Activated naive CD4-positive, alpha-beta T cell treated with anti-CD3 and anti-CD28 coated beads, Interleukin-2, amount 50 U/mL, for 24 hours (primary cell): ENCODE measurements at regions not wholly inside any gene's neighbourhood (a gene's known extent, or its start where the extent isn't known, plus 50 kb on each side); places are given as distances from the start of the nearest gene placed in this dataset.

Experiments
- H3K27ac Mint-ChIP-seq: one replicate; pipeline ENCODE4 v1.8.0; 2021; ENCODE audit warnings: mild to moderate bottlenecking, mixed read lengths
- H3K27me3 Mint-ChIP-seq: one replicate; pipeline ENCODE4 v1.8.0; 2021; ENCODE audit warnings: mixed read lengths
- H3K36me3 Mint-ChIP-seq: one replicate; pipeline ENCODE4 v1.8.0; 2021; ENCODE audit warnings: mixed read lengths
- H3K4me1 Mint-ChIP-seq: one replicate; pipeline ENCODE4 v1.8.0; 2021; ENCODE audit warnings: mixed read lengths
- H3K4me3 Mint-ChIP-seq: one replicate; pipeline ENCODE4 v1.8.0; 2021; ENCODE audit warnings: mild to moderate bottlenecking, mixed read lengths
- H3K9me3 Mint-ChIP-seq: one replicate; pipeline ENCODE4 v1.8.0; 2021; ENCODE audit warnings: mixed read lengths

DNA sequence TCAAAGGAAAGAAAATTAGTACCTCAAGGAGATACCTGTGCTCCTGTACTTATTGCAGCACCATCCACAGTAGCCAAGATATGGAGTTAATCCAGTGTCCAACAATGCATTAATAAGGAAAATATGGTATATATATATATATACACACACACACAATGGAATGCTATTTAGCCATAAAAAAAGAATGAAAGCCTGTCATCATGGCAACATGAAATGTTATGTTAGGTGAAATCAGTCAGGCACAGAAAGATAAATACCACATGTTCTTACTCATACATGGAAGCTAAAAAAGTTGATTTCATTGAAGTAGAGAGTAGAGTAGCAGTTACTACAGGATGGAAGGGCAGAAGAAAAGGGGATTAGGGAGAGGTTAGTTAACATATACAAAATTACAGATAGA is 601.5 kb downstream of the ANXA1 start:
- no peaks in the 10 kb centered on the region for H3K36me3 Mint-ChIP-seq

DNA sequence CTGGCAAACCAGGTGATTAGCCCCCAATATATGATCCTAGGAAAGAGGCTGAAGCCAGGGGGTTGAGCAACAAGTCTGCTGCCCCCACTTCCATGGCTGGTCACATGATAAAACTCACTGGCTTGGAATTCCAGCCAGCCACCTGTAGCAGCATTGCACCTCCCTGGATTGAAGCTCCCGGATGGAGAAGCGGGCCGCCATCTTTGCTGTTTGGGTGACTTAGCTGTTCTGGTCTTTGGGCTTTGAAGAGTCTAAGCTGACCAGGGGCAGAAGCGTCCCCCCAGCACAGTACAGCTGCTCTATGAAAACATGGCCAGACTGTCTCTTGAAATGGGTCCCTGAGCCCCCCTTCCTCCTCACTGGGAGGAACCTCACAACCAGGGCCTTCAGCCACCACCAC is 610.2 kb downstream of the ANXA1 start:
- Mint-ChIP-seq H3K9me3 (peaks cover 18% of the 10 kb centered on the region), H3K27me3 (no peaks in the 10 kb centered on the region), H3K27ac (no peak overlapping the region), H3K36me3 (no peaks in the 10 kb centered on the region), H3K4me3 (no peak overlapping the region), H3K4me1 (no peaks in the 10 kb centered on the region)

More for the DNA sequence above, 601.5 kb downstream of the ANXA1 start:
- H3K27me3 Mint-ChIP-seq = no peaks in the 10 kb centered on the region
- H3K27ac Mint-ChIP-seq = no peak overlapping the region
- H3K4me3 Mint-ChIP-seq = no peak overlapping the region
- H3K9me3 Mint-ChIP-seq = peaks cover 5% of the 10 kb centered on the region
- H3K4me1 Mint-ChIP-seq = no peaks in the 10 kb centered on the region

DNA sequence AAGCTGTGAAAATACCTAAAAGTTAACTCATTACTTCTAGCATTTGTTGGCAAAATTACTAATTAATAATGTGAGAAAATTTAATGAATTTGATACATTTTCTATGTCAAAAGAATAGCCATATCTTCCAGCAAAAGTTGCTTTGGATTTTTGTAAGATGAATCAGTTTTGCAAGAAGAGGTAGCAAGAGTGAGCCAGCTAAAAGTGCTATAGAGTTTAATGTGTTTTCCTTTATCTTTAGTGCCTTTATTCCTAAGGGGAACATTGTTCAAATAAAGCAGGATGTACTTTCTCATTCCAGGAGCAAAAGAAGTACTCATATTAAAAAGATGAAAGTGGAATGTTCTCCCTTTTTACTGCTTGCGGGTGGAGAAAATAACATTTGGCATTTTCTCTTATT is 622.2 kb downstream of the ANXA1 start:
- Mint-ChIP-seq H3K27me3 (no peaks in the 10 kb centered on the region), H3K27ac (no peak overlapping the region), H3K4me3 (no peak overlapping the region), H3K36me3 (no peaks in the 10 kb centered on the region), H3K4me1 (no peaks in the 10 kb centered on the region), H3K9me3 (peaks cover 5% of the 10 kb centered on the region)

DNA sequence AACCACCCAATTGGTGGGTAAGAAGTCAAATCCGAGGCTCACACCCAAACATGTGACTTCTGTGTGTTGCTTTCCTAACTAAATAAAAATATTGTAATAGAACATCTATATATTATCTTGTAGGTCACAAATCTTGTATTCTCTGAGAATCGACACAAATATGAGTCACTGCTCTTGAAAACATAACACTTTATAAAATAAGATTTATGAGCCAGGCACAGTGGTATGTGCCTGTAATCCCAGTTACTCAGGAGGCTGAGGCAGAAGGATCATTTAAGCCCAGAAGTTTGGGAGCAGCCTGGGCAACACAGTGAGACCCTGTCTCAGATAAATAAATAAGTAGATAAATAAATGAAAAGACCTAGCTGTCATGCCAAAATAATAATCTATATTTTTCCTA is 624.1 kb downstream of the ANXA1 start:
- H3K27ac Mint-ChIP-seq = no peak overlapping the region
- H3K36me3 Mint-ChIP-seq = no peaks in the 10 kb centered on the region
- H3K9me3 Mint-ChIP-seq = peaks cover 2% of the 10 kb centered on the region

GRCh38 chr9:73780916-73781315 is 629.3 kb downstream of the ANXA1 start:
- no peak overlapping the region for H3K4me3 Mint-ChIP-seq
- H3K27me3 Mint-ChIP-seq = no peaks in the 10 kb centered on the region
- no peaks in the 10 kb centered on the region for H3K36me3 Mint-ChIP-seq
- H3K9me3 Mint-ChIP-seq = peaks cover 10% of the 10 kb centered on the region
- H3K27ac Mint-ChIP-seq = no peak overlapping the region
- no peaks in the 10 kb centered on the region for H3K4me1 Mint-ChIP-seq

More for the DNA sequence above, 624.1 kb downstream of the ANXA1 start:
- no peaks in the 10 kb centered on the region for H3K4me1 Mint-ChIP-seq
- H3K27me3 Mint-ChIP-seq = no peaks in the 10 kb centered on the region
- H3K4me3 Mint-ChIP-seq = no peak overlapping the region

DNA sequence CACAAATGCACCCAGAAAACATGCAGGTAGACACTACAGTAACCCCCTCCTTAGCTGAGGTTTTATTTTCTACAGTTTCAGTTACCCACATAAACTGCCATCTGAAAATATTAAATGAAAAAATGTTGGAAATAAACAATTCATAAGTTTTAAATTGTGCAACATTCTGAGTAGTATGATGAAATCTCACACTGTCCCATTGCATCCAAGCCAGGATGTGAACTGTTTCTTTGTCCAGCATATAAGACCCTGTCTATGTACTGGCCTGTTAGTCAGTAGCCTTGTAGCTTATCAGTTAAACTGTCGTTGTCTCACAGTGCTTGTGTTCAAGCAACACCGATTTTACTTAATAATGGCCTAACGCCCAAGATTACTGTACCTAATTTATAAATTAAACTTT is 630.5 kb downstream of the ANXA1 start:
- Mint-ChIP-seq H3K4me3 (no peak overlapping the region), H3K27me3 (no peaks in the 10 kb centered on the region), H3K36me3 (no peaks in the 10 kb centered on the region), H3K27ac (no peak overlapping the region), H3K4me1 (no peaks in the 10 kb centered on the region), H3K9me3 (peaks cover 14% of the 10 kb centered on the region)

DNA sequence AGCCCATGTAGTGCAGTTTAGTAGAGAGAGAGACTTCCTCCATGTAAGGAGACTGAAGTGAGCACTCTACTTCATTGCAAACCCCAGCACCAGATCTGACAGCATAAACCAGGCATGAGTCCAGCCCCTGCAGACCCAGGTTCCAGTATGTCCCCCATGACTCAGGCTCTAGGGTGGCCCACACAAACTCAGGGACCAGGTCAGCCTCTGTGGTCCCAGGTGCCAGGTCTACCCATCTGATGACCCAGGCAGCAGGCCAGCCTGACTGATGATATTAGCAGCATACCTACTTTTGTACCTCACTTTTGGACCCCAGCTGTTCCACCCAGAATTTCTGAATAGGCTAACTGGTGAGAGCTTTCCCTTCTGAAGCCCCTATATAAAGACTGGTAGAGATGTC is 647.8 kb downstream of the ANXA1 start:
- H3K27me3 Mint-ChIP-seq = no peaks in the 10 kb centered on the region

GRCh38 chr9:73805111-73805510 is 653.4 kb downstream of the ANXA1 start:
- Mint-ChIP-seq H3K36me3 (no peaks in the 10 kb centered on the region), H3K9me3 (peaks cover under 1% of the 10 kb centered on the region), H3K4me3 (no peak overlapping the region), H3K4me1 (no peaks in the 10 kb centered on the region), H3K27ac (no peak overlapping the region), H3K27me3 (no peaks in the 10 kb centered on the region)

More for the DNA sequence above, 647.8 kb downstream of the ANXA1 start:
- no peaks in the 10 kb centered on the region for H3K4me1 Mint-ChIP-seq
- no peaks in the 10 kb centered on the region for H3K36me3 Mint-ChIP-seq
- H3K4me3 Mint-ChIP-seq = no peak overlapping the region
- H3K27ac Mint-ChIP-seq = no peak overlapping the region
- H3K9me3 Mint-ChIP-seq = peaks cover 6% of the 10 kb centered on the region

GRCh38 chr9:73805853-73806458 is 654.3 kb downstream of the ANXA1 start:
- H3K27ac Mint-ChIP-seq = no peak overlapping the region
- no peaks in the 10 kb centered on the region for H3K4me1 Mint-ChIP-seq
- no peaks in the 10 kb centered on the region for H3K27me3 Mint-ChIP-seq
- H3K36me3 Mint-ChIP-seq = no peaks in the 10 kb centered on the region
- no peak overlapping the region for H3K4me3 Mint-ChIP-seq
- no peaks in the 10 kb centered on the region for H3K9me3 Mint-ChIP-seq

GRCh38 chr9:73806876-73807275 is 655.2 kb downstream of the ANXA1 start:
- Mint-ChIP-seq H3K36me3 (no peaks in the 10 kb centered on the region), H3K4me1 (no peaks in the 10 kb centered on the region), H3K9me3 (no peaks in the 10 kb centered on the region), H3K27ac (no peak overlapping the region), H3K4me3 (no peak overlapping the region), H3K27me3 (no peaks in the 10 kb centered on the region)

GRCh38 chr9:73807952-73808351 is 656.3 kb downstream of the ANXA1 start:
- Mint-ChIP-seq H3K27me3 (no peaks in the 10 kb centered on the region), H3K36me3 (no peaks in the 10 kb centered on the region), H3K9me3 (no peaks in the 10 kb centered on the region), H3K27ac (no peak overlapping the region), H3K4me3 (no peak overlapping the region), H3K4me1 (no peaks in the 10 kb centered on the region)

- Mint-ChIP-seq H3K4me3 (no peak overlapping the region), H3K27me3 (no peaks in the 10 kb centered on the region), H3K27ac (no peak overlapping the region), H3K4me1 (no peaks in the 10 kb centered on the region), H3K9me3 (no peaks in the 10 kb centered on the region), H3K36me3 (no peaks in the 10 kb centered on the region)
Measured at GRCh38 chr9:73810585-73811215, 659.0 kb downstream of the ANXA1 start.

GRCh38 chr9:73813546-73813945 is 661.9 kb downstream of the ANXA1 start:
- H3K36me3 Mint-ChIP-seq = no peaks in the 10 kb centered on the region
- no peak overlapping the region for H3K27ac Mint-ChIP-seq
- H3K9me3 Mint-ChIP-seq = no peaks in the 10 kb centered on the region
- no peak overlapping the region for H3K4me3 Mint-ChIP-seq
- H3K4me1 Mint-ChIP-seq = no peaks in the 10 kb centered on the region
- no peaks in the 10 kb centered on the region for H3K27me3 Mint-ChIP-seq

DNA sequence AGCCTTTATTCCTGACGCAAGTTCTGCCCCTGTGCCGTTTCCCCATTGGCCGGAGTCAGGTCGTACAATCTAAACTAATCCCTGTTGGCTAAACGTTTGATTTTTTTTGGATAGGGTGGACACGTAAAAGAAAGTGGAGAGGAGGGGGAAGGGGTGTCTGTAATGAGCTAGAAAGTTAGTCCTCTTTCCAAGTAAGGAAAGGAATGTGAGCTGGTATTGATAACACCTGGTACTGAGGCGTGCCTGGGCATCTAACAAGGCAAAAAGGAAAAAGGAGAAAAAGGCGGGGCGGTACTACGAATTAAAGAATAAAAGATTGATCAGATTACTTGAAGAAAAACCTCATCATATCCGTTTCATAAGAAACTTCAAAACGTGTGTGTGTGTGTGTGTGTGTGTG is 665.2 kb downstream of the ANXA1 start:
- H3K9me3 Mint-ChIP-seq = no peaks in the 10 kb centered on the region
- H3K4me3 Mint-ChIP-seq = no peak overlapping the region
- H3K27ac Mint-ChIP-seq = no peak overlapping the region
- no peaks in the 10 kb centered on the region for H3K27me3 Mint-ChIP-seq
- H3K4me1 Mint-ChIP-seq = no peaks in the 10 kb centered on the region
- no peaks in the 10 kb centered on the region for H3K36me3 Mint-ChIP-seq

DNA sequence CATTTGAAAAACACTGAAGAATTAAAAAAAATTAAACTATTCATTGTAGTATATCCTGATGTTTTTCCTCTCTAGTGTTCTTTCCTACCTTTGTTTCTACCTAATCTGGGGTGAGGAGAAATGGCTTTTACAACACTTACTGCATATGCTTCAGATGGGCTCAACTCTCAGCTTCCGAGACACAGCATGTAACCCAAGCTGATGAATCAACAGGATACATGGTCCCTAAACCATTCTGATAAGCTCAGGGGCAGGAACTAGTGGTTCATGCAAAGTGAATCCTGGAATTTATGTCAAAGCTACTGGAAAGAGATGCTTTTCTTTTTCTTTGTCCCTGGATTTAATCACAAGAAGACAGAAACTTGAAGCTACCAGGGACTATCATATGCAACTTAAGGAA is 672.5 kb upstream of the RORB start:
- Mint-ChIP-seq H3K27me3 (no peaks in the 10 kb centered on the region), H3K4me3 (no peak overlapping the region), H3K4me1 (no peaks in the 10 kb centered on the region), H3K36me3 (no peaks in the 10 kb centered on the region), H3K27ac (no peak overlapping the region), H3K9me3 (no peaks in the 10 kb centered on the region)

DNA sequence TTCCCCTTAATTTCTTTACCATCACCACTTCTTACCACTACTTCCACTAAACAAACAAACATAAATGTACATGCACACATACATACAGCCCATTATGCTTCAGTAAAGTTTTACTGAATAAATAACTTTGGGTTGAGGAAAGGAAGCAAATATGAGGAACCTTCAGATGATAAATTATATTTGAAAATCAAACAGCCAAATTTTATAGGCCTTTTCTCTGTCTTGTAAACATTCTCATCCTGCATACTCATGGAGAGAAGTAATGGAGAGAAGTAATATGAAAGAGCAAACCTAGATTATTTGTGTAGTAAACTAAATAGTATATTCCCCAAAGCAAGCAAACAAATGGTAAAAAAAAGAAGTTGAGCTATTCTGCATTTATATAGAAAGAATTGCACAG is 658.3 kb upstream of the RORB start:
- no peaks in the 10 kb centered on the region for H3K36me3 Mint-ChIP-seq
- no peak overlapping the region for H3K27ac Mint-ChIP-seq
- no peaks in the 10 kb centered on the region for H3K4me1 Mint-ChIP-seq

DNA sequence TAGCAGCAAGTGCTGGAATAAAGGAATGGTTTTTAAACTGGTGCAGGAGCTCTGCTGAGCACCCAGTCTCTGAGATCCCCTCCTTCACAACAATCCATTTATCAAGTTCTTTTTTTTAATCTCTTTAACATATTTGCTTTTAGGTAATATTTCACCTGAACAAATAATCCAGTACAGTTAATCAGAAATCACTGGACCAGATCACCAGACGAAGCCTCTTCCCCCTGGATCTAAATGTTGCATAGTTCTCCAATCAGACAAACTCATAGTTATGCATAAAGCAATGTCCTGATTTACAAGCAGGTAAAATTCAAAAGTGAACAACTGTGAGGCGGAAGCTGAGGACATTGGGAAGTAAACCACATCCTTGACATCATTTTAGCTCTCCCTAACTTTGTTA is 657.7 kb upstream of the RORB start:
- no peaks in the 10 kb centered on the region for H3K9me3 Mint-ChIP-seq
- no peaks in the 10 kb centered on the region for H3K27me3 Mint-ChIP-seq
- no peak overlapping the region for H3K27ac Mint-ChIP-seq
- H3K4me3 Mint-ChIP-seq = no peak overlapping the region
- H3K4me1 Mint-ChIP-seq = no peaks in the 10 kb centered on the region
- H3K36me3 Mint-ChIP-seq = no peaks in the 10 kb centered on the region

More for the DNA sequence above, 658.3 kb upstream of the RORB start:
- Mint-ChIP-seq H3K27me3 (no peaks in the 10 kb centered on the region), H3K9me3 (no peaks in the 10 kb centered on the region), H3K4me3 (no peak overlapping the region)
